ENCODE measurements at regions not wholly inside any gene's neighbourhood (a gene's known extent, or its start where the extent isn't known, plus 50 kb on each side); places are given as distances from the start of the nearest gene placed in this dataset.

- DNase-seq: no peak
- Mint-ChIP-seq H3K4me1 (ENCODE audit: low read depth) (no peaks in the 10 kb centered on the region), H3K9me3 (no peaks in the 10 kb centered on the region), H3K36me3 (ENCODE audit: low read depth) (no peaks in the 10 kb centered on the region), H3K27ac (no peak overlapping the region), H3K4me3 (no peak overlapping the region), H3K27me3 (peaks cover 3% of the 10 kb centered on the region)
Measured at GRCh38 chr13:108463340-108463739, 166.1 kb upstream of the MYO16 start.

GRCh38 chr13:108470921-108471320 lies 158.5 kb upstream of the MYO16 start:
- Mint-ChIP-seq H3K27ac (no peak overlapping the region), H3K4me3 (no peak overlapping the region), H3K36me3 (ENCODE audit: low read depth) (no peaks in the 10 kb centered on the region), H3K4me1 (ENCODE audit: low read depth) (peaks cover 5% of the 10 kb centered on the region), H3K27me3 (peaks cover 6% of the 10 kb centered on the region), H3K9me3 (no peaks in the 10 kb centered on the region)
- no peak for DNase-seq

- H3K27me3 Mint-ChIP-seq: peaks cover 6% of the 10 kb centered on the region
- no peaks in the 10 kb centered on the region for H3K36me3 Mint-ChIP-seq (ENCODE audit: low read depth)
- H3K4me3 Mint-ChIP-seq: no peak overlapping the region
- DNase-seq: no peak
- H3K4me1 Mint-ChIP-seq (ENCODE audit: low read depth): peaks cover 4% of the 10 kb centered on the region
- H3K27ac Mint-ChIP-seq: no peak overlapping the region
- no peaks in the 10 kb centered on the region for H3K9me3 Mint-ChIP-seq
Measured at GRCh38 chr13:108475181-108475580, 154.2 kb upstream of the MYO16 start.

GRCh38 chr13:108477376-108477775 lies 152.0 kb upstream of the MYO16 start:
- Mint-ChIP-seq H3K27me3 (peaks cover 6% of the 10 kb centered on the region), H3K4me1 (ENCODE audit: low read depth) (no peaks in the 10 kb centered on the region), H3K27ac (no peak overlapping the region), H3K36me3 (ENCODE audit: low read depth) (no peaks in the 10 kb centered on the region), H3K9me3 (no peaks in the 10 kb centered on the region), H3K4me3 (no peak overlapping the region)
- DNase-seq: no peak

- Mint-ChIP-seq H3K36me3 (ENCODE audit: low read depth) (no peaks in the 10 kb centered on the region), H3K4me3 (no peak overlapping the region), H3K4me1 (ENCODE audit: low read depth) (no peaks in the 10 kb centered on the region), H3K27ac (no peak overlapping the region), H3K9me3 (no peaks in the 10 kb centered on the region), H3K27me3 (peaks cover 3% of the 10 kb centered on the region)
- DNase-seq: no peak
Measured at GRCh38 chr13:108478179-108478578, 151.2 kb upstream of the MYO16 start.

GRCh38 chr13:108483981-108484380 lies 145.4 kb upstream of the MYO16 start:
- Mint-ChIP-seq H3K9me3 (peaks cover 2% of the 10 kb centered on the region), H3K36me3 (ENCODE audit: low read depth) (no peaks in the 10 kb centered on the region), H3K27me3 (peaks cover 14% of the 10 kb centered on the region), H3K4me1 (ENCODE audit: low read depth) (no peaks in the 10 kb centered on the region), H3K4me3 (no peak overlapping the region), H3K27ac (no peak overlapping the region)
- DNase-seq: no peak

- peaks cover 2% of the 10 kb centered on the region for H3K9me3 Mint-ChIP-seq
- no peak overlapping the region for H3K4me3 Mint-ChIP-seq
- DNase-seq: no peak
- H3K36me3 Mint-ChIP-seq (ENCODE audit: low read depth): no peaks in the 10 kb centered on the region
- H3K27ac Mint-ChIP-seq: no peak overlapping the region
- H3K4me1 Mint-ChIP-seq (ENCODE audit: low read depth): no peaks in the 10 kb centered on the region
- H3K27me3 Mint-ChIP-seq: peaks cover 14% of the 10 kb centered on the region
Measured at GRCh38 chr13:108486096-108486495, 143.3 kb upstream of the MYO16 start.

GRCh38 chr13:108494991-108495645 lies 134.3 kb upstream of the MYO16 start:
- peak overlapping the region; percentile 75 for H3K4me3 Mint-ChIP-seq
- H3K36me3 Mint-ChIP-seq (ENCODE audit: low read depth): no peaks in the 10 kb centered on the region
- no peak overlapping the region for H3K27ac Mint-ChIP-seq
- H3K27me3 Mint-ChIP-seq: peaks cover 46% of the 10 kb centered on the region
- no peaks in the 10 kb centered on the region for H3K9me3 Mint-ChIP-seq
- DNase-seq: no peak
- peaks cover 13% of the 10 kb centered on the region for H3K4me1 Mint-ChIP-seq (ENCODE audit: low read depth)

- Mint-ChIP-seq H3K36me3 (ENCODE audit: low read depth) (no peaks in the 10 kb centered on the region), H3K27me3 (peaks cover 51% of the 10 kb centered on the region), H3K4me3 (peak overlapping the region; percentile 68), H3K4me1 (ENCODE audit: low read depth) (peaks cover 13% of the 10 kb centered on the region), H3K9me3 (no peaks in the 10 kb centered on the region), H3K27ac (no peak overlapping the region)
- peak; percentile 37 for DNase-seq
Measured at GRCh38 chr13:108495646-108496361, 133.6 kb upstream of the MYO16 start.

GRCh38 chr13:108496362-108497210 lies 132.8 kb upstream of the MYO16 start:
- Mint-ChIP-seq H3K27ac (no peak overlapping the region), H3K4me3 (peak overlapping the region; percentile 68), H3K4me1 (ENCODE audit: low read depth) (peaks cover 13% of the 10 kb centered on the region), H3K36me3 (ENCODE audit: low read depth) (no peaks in the 10 kb centered on the region), H3K27me3 (peaks cover 56% of the 10 kb centered on the region), H3K9me3 (no peaks in the 10 kb centered on the region)
- no peak for DNase-seq

- Mint-ChIP-seq H3K27ac (no peak overlapping the region), H3K9me3 (no peaks in the 10 kb centered on the region), H3K36me3 (ENCODE audit: low read depth) (no peaks in the 10 kb centered on the region), H3K4me3 (no peak overlapping the region), H3K27me3 (peaks cover 43% of the 10 kb centered on the region), H3K4me1 (ENCODE audit: low read depth) (peaks cover 9% of the 10 kb centered on the region)
- no peak for DNase-seq
Measured at GRCh38 chr13:108500711-108501110, 128.7 kb upstream of the MYO16 start.

GRCh38 chr13:108508263-108508662 lies 121.1 kb upstream of the MYO16 start:
- Mint-ChIP-seq H3K36me3 (ENCODE audit: low read depth) (no peaks in the 10 kb centered on the region), H3K4me1 (ENCODE audit: low read depth) (peaks cover 2% of the 10 kb centered on the region), H3K27me3 (no peaks in the 10 kb centered on the region), H3K4me3 (no peak overlapping the region), H3K9me3 (peaks cover 4% of the 10 kb centered on the region), H3K27ac (no peak overlapping the region)
- no peak for DNase-seq

- no peaks in the 10 kb centered on the region for H3K36me3 Mint-ChIP-seq (ENCODE audit: low read depth)
- no peak for DNase-seq
- no peak overlapping the region for H3K27ac Mint-ChIP-seq
- peaks cover 5% of the 10 kb centered on the region for H3K27me3 Mint-ChIP-seq
- H3K4me3 Mint-ChIP-seq: no peak overlapping the region
- no peaks in the 10 kb centered on the region for H3K4me1 Mint-ChIP-seq (ENCODE audit: low read depth)
- peaks cover 2% of the 10 kb centered on the region for H3K9me3 Mint-ChIP-seq
Measured at GRCh38 chr13:108525827-108526226, 103.6 kb upstream of the MYO16 start.

- Mint-ChIP-seq H3K27ac (no peak overlapping the region), H3K36me3 (ENCODE audit: low read depth) (no peaks in the 10 kb centered on the region), H3K27me3 (peaks cover 5% of the 10 kb centered on the region), H3K4me3 (no peak overlapping the region), H3K9me3 (peaks cover 2% of the 10 kb centered on the region), H3K4me1 (ENCODE audit: low read depth) (no peaks in the 10 kb centered on the region)
- DNase-seq: no peak
Measured at GRCh38 chr13:108526286-108526685, 103.1 kb upstream of the MYO16 start.

GRCh38 chr13:108527844-108528243 lies 101.6 kb upstream of the MYO16 start:
- Mint-ChIP-seq H3K27me3 (peaks cover 5% of the 10 kb centered on the region), H3K4me3 (no peak overlapping the region), H3K27ac (no peak overlapping the region), H3K4me1 (ENCODE audit: low read depth) (no peaks in the 10 kb centered on the region), H3K9me3 (peaks cover 2% of the 10 kb centered on the region), H3K36me3 (ENCODE audit: low read depth) (no peaks in the 10 kb centered on the region)
- no peak for DNase-seq

Data from activated T-cell treated with anti-CD3 and anti-CD28 coated beads, Interleukin-2, amount 50 U/mL, for 24 hours (primary cell).